SJSA1 (cell line): ENCODE measurements at regions not wholly inside any gene's neighbourhood (a gene's known extent, or its start where the extent isn't known, plus 50 kb on each side); places are given as distances from the start of the nearest gene placed in this dataset.
"Not testable (repeated sequence)": the region's sequence is repeated elsewhere in the genome, so short reads cannot be mapped to it uniquely, and the experiment has no call there.

Experiments used
- DNase-seq, 2 experiments: peaks; one replicate each; pipeline ENCODE4 v3.0.0-alpha.2; 2015 to 2020; ENCODE audit warnings: low spot score in 2 of 2, low read depth in 1 of 2
- H3K27ac ChIP-seq: fragments of 250-450 bp; sonication (Bioruptor Pico); 2 replicates; pipeline ENCODE4 v1.5.1; 2020; ENCODE audit warnings: mild to moderate bottlenecking, moderate library complexity
- H3K27me3 ChIP-seq: fragments of 250-450 bp; sonication (Bioruptor Pico); replicated peaks from 2 replicates; pipeline ENCODE4 v1.5.1; 2020; ENCODE audit warnings: mild to moderate bottlenecking, moderate library complexity
- H3K36me3 ChIP-seq: fragments of 250-450 bp; sonication (Bioruptor Pico); 2 replicates; pipeline ENCODE4 v1.5.1; 2020; ENCODE audit warnings: mild to moderate bottlenecking
- H3K4me1 ChIP-seq: fragments of 250-450 bp; sonication (Bioruptor Pico); replicated peaks from 2 replicates; pipeline ENCODE4 v1.6.1; 2021; ENCODE audit warnings: mild to moderate bottlenecking
- H3K4me3 ChIP-seq: fragments of 250-450 bp; sonication (Bioruptor Pico); 2 replicates; pipeline ENCODE4 v1.5.1; 2020; ENCODE audit warnings: mild to moderate bottlenecking
- H3K9me3 ChIP-seq: fragments of 250-450 bp; sonication (Bioruptor Pico); replicated peaks from 2 replicates; pipeline ENCODE4 v1.5.1; 2020; ENCODE audit warnings: mild to moderate bottlenecking

GRCh38 chr2:133986081-133986837 is 267.6 kb upstream of the MGAT5 start:
- Histone ChIP-seq H3K9me3 (no peaks in the 10 kb centered on the region), H3K27me3 (no peaks in the 10 kb centered on the region), H3K4me3 (no peak overlapping the region), H3K27ac (no peak overlapping the region), H3K36me3 (no peaks in the 10 kb centered on the region), H3K4me1 (peaks cover 4% of the 10 kb centered on the region; the same call in 1 of the 2 replicates)
- no peak for DNase-seq

- Histone ChIP-seq H3K4me1 (peaks cover 4% of the 10 kb centered on the region; the same call in 1 of the 2 replicates), H3K9me3 (no peaks in the 10 kb centered on the region), H3K36me3 (no peaks in the 10 kb centered on the region), H3K27me3 (no peaks in the 10 kb centered on the region), H3K27ac (no peak overlapping the region), H3K4me3 (no peak overlapping the region)
- no peak for DNase-seq
Measured at GRCh38 chr2:133986881-133987795, 266.7 kb upstream of the MGAT5 start.

- Histone ChIP-seq H3K36me3 (no peaks in the 10 kb centered on the region), H3K27ac (no peak overlapping the region), H3K4me1 (peaks cover 4% of the 10 kb centered on the region; the same call in 1 of the 2 replicates), H3K9me3 (no peaks in the 10 kb centered on the region), H3K4me3 (no peak overlapping the region), H3K27me3 (no peaks in the 10 kb centered on the region)
- no peak for DNase-seq
Measured at GRCh38 chr2:133988316-133988891, 265.5 kb upstream of the MGAT5 start.

- Histone ChIP-seq H3K9me3 (no peaks in the 10 kb centered on the region), H3K4me3 (no peak overlapping the region), H3K4me1 (peaks cover under 1% of the 10 kb centered on the region; the same call in 1 of the 2 replicates), H3K27me3 (no peaks in the 10 kb centered on the region), H3K36me3 (no peaks in the 10 kb centered on the region), H3K27ac (no peak overlapping the region)
- DNase-seq = no peak
Measured at GRCh38 chr2:133991606-133992168, 262.2 kb upstream of the MGAT5 start.

- H3K27ac ChIP-seq = no peak overlapping the region
- H3K9me3 ChIP-seq = no peaks in the 10 kb centered on the region
- no peaks in the 10 kb centered on the region for H3K36me3 ChIP-seq
- H3K4me1 ChIP-seq = no peaks in the 10 kb centered on the region
- no peak overlapping the region for H3K4me3 ChIP-seq
- no peaks in the 10 kb centered on the region for H3K27me3 ChIP-seq
- no peak for DNase-seq
Measured at GRCh38 chr2:133992454-133992853, 261.4 kb upstream of the MGAT5 start.

- no peaks in the 10 kb centered on the region for H3K9me3 ChIP-seq
- no peak overlapping the region for H3K27ac ChIP-seq
- H3K27me3 ChIP-seq = no peaks in the 10 kb centered on the region
- no peaks in the 10 kb centered on the region for H3K4me1 ChIP-seq
- no peak overlapping the region for H3K4me3 ChIP-seq
- DNase-seq = no peak
- no peaks in the 10 kb centered on the region for H3K36me3 ChIP-seq
Measured at GRCh38 chr2:133993160-133993559, 260.7 kb upstream of the MGAT5 start.

- not testable (repeated sequence) for H3K4me1 ChIP-seq, H3K27me3 ChIP-seq, DNase-seq, H3K4me3 ChIP-seq, H3K9me3 ChIP-seq, H3K27ac ChIP-seq, H3K36me3 ChIP-seq
Measured at GRCh38 chr2:133998726-133999125, 255.1 kb upstream of the MGAT5 start.

- no peak overlapping the region for H3K27ac ChIP-seq
- H3K9me3 ChIP-seq = no peaks in the 10 kb centered on the region
- no peaks in the 10 kb centered on the region for H3K4me1 ChIP-seq
- H3K36me3 ChIP-seq = no peaks in the 10 kb centered on the region
- DNase-seq = no peak
- H3K27me3 ChIP-seq = no peaks in the 10 kb centered on the region
- no peak overlapping the region for H3K4me3 ChIP-seq
Measured at GRCh38 chr2:134002391-134002790, 251.5 kb upstream of the MGAT5 start.

- Histone ChIP-seq H3K27me3 (no peaks in the 10 kb centered on the region), H3K27ac (no peak overlapping the region), H3K36me3 (no peaks in the 10 kb centered on the region), H3K9me3 (no peaks in the 10 kb centered on the region), H3K4me3 (no peak overlapping the region), H3K4me1 (no peaks in the 10 kb centered on the region)
- no peak for DNase-seq
Measured at GRCh38 chr2:134002921-134003320, 251.0 kb upstream of the MGAT5 start.

- no peaks in the 10 kb centered on the region for H3K9me3 ChIP-seq
- no peaks in the 10 kb centered on the region for H3K4me1 ChIP-seq
- no peak for DNase-seq
- no peaks in the 10 kb centered on the region for H3K27me3 ChIP-seq
- H3K36me3 ChIP-seq = no peaks in the 10 kb centered on the region
- no peak overlapping the region for H3K27ac ChIP-seq
- no peak overlapping the region for H3K4me3 ChIP-seq
Measured at GRCh38 chr2:134004467-134004866, 249.4 kb upstream of the MGAT5 start.

GRCh38 chr2:134008837-134009236 is 245.0 kb upstream of the MGAT5 start:
- no peak for DNase-seq
- H3K27ac ChIP-seq = no peak overlapping the region
- H3K4me3 ChIP-seq = no peak overlapping the region
- H3K4me1 ChIP-seq = peaks cover 4% of the 10 kb centered on the region
- no peaks in the 10 kb centered on the region for H3K9me3 ChIP-seq
- H3K27me3 ChIP-seq = no peaks in the 10 kb centered on the region
- H3K36me3 ChIP-seq = no peaks in the 10 kb centered on the region

- no peak for DNase-seq
- peaks cover 8% of the 10 kb centered on the region for H3K4me1 ChIP-seq
- H3K27ac ChIP-seq = no peak overlapping the region
- no peaks in the 10 kb centered on the region for H3K36me3 ChIP-seq
- no peaks in the 10 kb centered on the region for H3K27me3 ChIP-seq
- H3K4me3 ChIP-seq = no peak overlapping the region
- H3K9me3 ChIP-seq = no peaks in the 10 kb centered on the region
Measured at GRCh38 chr2:134009440-134009839, 244.4 kb upstream of the MGAT5 start.

GRCh38 chr2:134009906-134010305 is 244.0 kb upstream of the MGAT5 start:
- H3K4me1 ChIP-seq, DNase-seq, H3K9me3 ChIP-seq, H3K27ac ChIP-seq, H3K36me3 ChIP-seq, H3K4me3 ChIP-seq, H3K27me3 ChIP-seq: not testable (repeated sequence)
